Transverse colon (tissue), 4 donors: ENCODE measurements at regions not wholly inside any gene's neighbourhood (a gene's known extent, or its start where the extent isn't known, plus 50 kb on each side); places are given as distances from the start of the nearest gene placed in this dataset.

Experiments used
- CTCF ChIP-seq, 5 experiments: fragments of 200-600 bp in 3 of 5; fragments of 450-650 bp in 2 of 5; sonication (generic) in 3 of 5; IDR thresholded peaks; 1 replicate in 2 of 5; 2 replicates in 3 of 5; pipeline ENCODE4 v1.5.1; 2016 to 2017; ENCODE audit warnings: antibody characterized with exemption in 5 of 5, inconsistent platforms in 3 of 5, mild to moderate bottlenecking in 2 of 5, moderate library complexity in 1 of 5
- EP300 ChIP-seq: sonication (generic); formaldehyde crosslinking; IDR thresholded peaks from one replicate; pipeline ENCODE4 v1.6.1; 2017; ENCODE audit warnings: antibody characterized with exemption, low read depth
- POLR2A ChIP-seq: fragments of 450-650 bp; IDR thresholded peaks from one replicate; pipeline ENCODE4 v1.6.1; 2016; ENCODE audit warnings: antibody characterized with exemption, mild to moderate bottlenecking, moderate library complexity
- POLR2AphosphoS5 ChIP-seq, 3 donors: sonication (generic); formaldehyde crosslinking; IDR thresholded peaks; one replicate each; pipeline ENCODE4 v1.6.1; 2016; ENCODE audit warnings: antibody characterized with exemption in 3 of 3

GRCh38 chr7:24455813-24456525, 117.3 kb upstream of the PALS2 start:
- TF ChIP-seq POLR2A (no peak), CTCF (IDR thresholded peaks at IDR 0.05) (no peak), EP300 (no peak), POLR2AphosphoS5 (IDR thresholded peaks at IDR 0.05) (no peak)
